HEK293T (cell line): ENCODE measurements at regions not wholly inside any gene's neighbourhood (a gene's known extent, or its start where the extent isn't known, plus 50 kb on each side); places are given as distances from the start of the nearest gene placed in this dataset.

Experiments used
- ARNT ChIP-seq: fragments of 450-650 bp; IDR thresholded peaks from 2 replicates; pipeline ENCODE4 v1.6.1; 2017; ENCODE audit warnings: mild to moderate bottlenecking
- BHLHE40 ChIP-seq: fragments of 450-650 bp; IDR thresholded peaks from 2 replicates; pipeline ENCODE4 v1.6.1; 2016; ENCODE audit warnings: mild to moderate bottlenecking, moderate library complexity, borderline replicate concordance
- FOXM1 ChIP-seq: fragments of 450-650 bp; IDR thresholded peaks from 2 replicates; pipeline ENCODE4 v1.6.1; 2017; ENCODE audit warnings: mild to moderate bottlenecking, borderline replicate concordance
- HDGF ChIP-seq: fragments of 450-650 bp; IDR thresholded peaks from 2 replicates; pipeline ENCODE4 v1.6.1; 2017; ENCODE audit warnings: antibody characterized with exemption, borderline replicate concordance
- SP1 ChIP-seq: fragments of 450-650 bp; IDR thresholded peaks from 2 replicates; pipeline ENCODE4 v1.6.1; 2017
- SUZ12 ChIP-seq: fragments of 450-650 bp; IDR thresholded peaks from 2 replicates; pipeline ENCODE4 v1.6.1; 2016; ENCODE audit warnings: mild to moderate bottlenecking
- TARDBP ChIP-seq: fragments of 450-650 bp; IDR thresholded peaks from 2 replicates; pipeline ENCODE4 v1.6.1; 2016
- TF ChIP-seq, protein P1 (sequence below): fragments of 450-650 bp; IDR thresholded peaks from 2 replicates; pipeline ENCODE4 v1.6.1; 2016

DNA sequence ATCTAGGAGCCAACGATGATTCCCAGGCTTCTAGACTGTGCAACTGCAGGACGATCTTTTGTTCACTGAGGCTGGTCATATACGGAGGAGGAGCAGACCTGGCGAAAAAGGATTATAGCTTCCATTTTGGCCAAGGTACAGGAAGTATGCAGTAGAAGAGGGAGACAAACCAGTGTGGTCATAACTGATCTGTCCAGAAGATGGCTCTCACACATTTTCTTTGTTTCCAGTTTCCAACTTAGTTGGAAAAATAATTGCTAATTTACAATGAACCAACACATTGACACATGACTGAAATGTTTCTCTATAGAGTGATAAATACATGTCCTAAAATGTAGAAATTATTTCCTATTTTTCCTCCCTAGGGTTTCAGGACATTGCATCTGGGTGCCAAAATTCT, 364.1 kb upstream of the BTBD3 start:
- TF ChIP-seq HDGF (no peak), SUZ12 (no peak), TARDBP (no peak), SP1 (no peak), ARNT (no peak), FOXM1 (no peak), BHLHE40 (no peak)
- TF ChIP-seq, protein P1, sequence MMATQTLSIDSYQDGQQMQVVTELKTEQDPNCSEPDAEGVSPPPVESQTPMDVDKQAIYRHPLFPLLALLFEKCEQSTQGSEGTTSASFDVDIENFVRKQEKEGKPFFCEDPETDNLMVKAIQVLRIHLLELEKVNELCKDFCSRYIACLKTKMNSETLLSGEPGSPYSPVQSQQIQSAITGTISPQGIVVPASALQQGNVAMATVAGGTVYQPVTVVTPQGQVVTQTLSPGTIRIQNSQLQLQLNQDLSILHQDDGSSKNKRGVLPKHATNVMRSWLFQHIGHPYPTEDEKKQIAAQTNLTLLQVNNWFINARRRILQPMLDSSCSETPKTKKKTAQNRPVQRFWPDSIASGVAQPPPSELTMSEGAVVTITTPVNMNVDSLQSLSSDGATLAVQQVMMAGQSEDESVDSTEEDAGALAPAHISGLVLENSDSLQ, result no peak
